ENCODE measurements at regions not wholly inside any gene's neighbourhood (a gene's known extent, or its start where the extent isn't known, plus 50 kb on each side); places are given as distances from the start of the nearest gene placed in this dataset.
"Not testable (repeated sequence)": the region's sequence is repeated elsewhere in the genome, so short reads cannot be mapped to it uniquely, and the experiment has no call there.

- DNase-seq (ENCODE audit: low spot score), result no peak
Observed at GRCh38 chr13:67934617-67935330, 704.6 kb upstream of the PCDH9 start.

- DNase-seq (ENCODE audit: low spot score), result no peak
Observed at GRCh38 chr13:67932991-67933390, 702.9 kb upstream of the PCDH9 start.

- DNase-seq (ENCODE audit: low spot score), result no peak
Observed at GRCh38 chr13:67917291-67917987, 687.3 kb upstream of the PCDH9 start.

- no peak for DNase-seq (ENCODE audit: low spot score)
Observed at GRCh38 chr13:67916650-67917049, 686.5 kb upstream of the PCDH9 start.

GRCh38 chr13:67914535-67914934, 684.4 kb upstream of the PCDH9 start:
- DNase-seq (ENCODE audit: low spot score), result no peak

- not testable (repeated sequence) for DNase-seq (ENCODE audit: low spot score)
Observed at GRCh38 chr13:67902960-67903359, 672.8 kb upstream of the PCDH9 start.

GRCh38 chr13:67880916-67881315, 650.8 kb upstream of the PCDH9 start:
- DNase-seq (ENCODE audit: low spot score), result no peak

- no peak for DNase-seq (ENCODE audit: low spot score)
Observed at GRCh38 chr13:67878376-67878775, 648.2 kb upstream of the PCDH9 start.

GRCh38 chr13:67877031-67877430, 646.9 kb upstream of the PCDH9 start:
- no peak for DNase-seq (ENCODE audit: low spot score)

GRCh38 chr13:67867206-67867605, 637.1 kb upstream of the PCDH9 start:
- DNase-seq (ENCODE audit: low spot score), result no peak

GRCh38 chr13:67860315-67860714, 630.2 kb upstream of the PCDH9 start:
- DNase-seq (ENCODE audit: low spot score), result no peak

GRCh38 chr13:67859904-67860303, 629.8 kb upstream of the PCDH9 start:
- no peak for DNase-seq (ENCODE audit: low spot score)

- DNase-seq (ENCODE audit: low spot score), result no peak
Observed at GRCh38 chr13:67857581-67858310, 627.6 kb upstream of the PCDH9 start.

- DNase-seq (ENCODE audit: low spot score), result no peak
Observed at GRCh38 chr13:67856955-67857354, 626.8 kb upstream of the PCDH9 start.

- no peak for DNase-seq (ENCODE audit: low spot score)
Observed at GRCh38 chr13:67855741-67856238, 625.7 kb upstream of the PCDH9 start.

- no peak for DNase-seq (ENCODE audit: low spot score)
Observed at GRCh38 chr13:67854990-67855389, 624.9 kb upstream of the PCDH9 start.

- DNase-seq (ENCODE audit: low spot score), result no peak
Observed at GRCh38 chr13:67844574-67844973, 614.4 kb upstream of the PCDH9 start.

- no peak for DNase-seq (ENCODE audit: low spot score)
Observed at GRCh38 chr13:67841071-67841470, 610.9 kb upstream of the PCDH9 start.

GRCh38 chr13:67833564-67833963, 603.4 kb upstream of the PCDH9 start:
- DNase-seq (ENCODE audit: low spot score), result no peak

GRCh38 chr13:67829641-67830040, 599.5 kb upstream of the PCDH9 start:
- no peak for DNase-seq (ENCODE audit: low spot score)

GRCh38 chr13:67827992-67828391, 597.9 kb upstream of the PCDH9 start:
- DNase-seq (ENCODE audit: low spot score), result no peak

- DNase-seq (ENCODE audit: low spot score), result no peak
Observed at GRCh38 chr13:67821606-67822005, 591.5 kb upstream of the PCDH9 start.

GRCh38 chr13:67806796-67807195, 576.7 kb upstream of the PCDH9 start:
- DNase-seq (ENCODE audit: low spot score), result no peak
